ENCODE measurements at regions not wholly inside any gene's neighbourhood (a gene's known extent, or its start where the extent isn't known, plus 50 kb on each side); places are given as distances from the start of the nearest gene placed in this dataset.

DNA sequence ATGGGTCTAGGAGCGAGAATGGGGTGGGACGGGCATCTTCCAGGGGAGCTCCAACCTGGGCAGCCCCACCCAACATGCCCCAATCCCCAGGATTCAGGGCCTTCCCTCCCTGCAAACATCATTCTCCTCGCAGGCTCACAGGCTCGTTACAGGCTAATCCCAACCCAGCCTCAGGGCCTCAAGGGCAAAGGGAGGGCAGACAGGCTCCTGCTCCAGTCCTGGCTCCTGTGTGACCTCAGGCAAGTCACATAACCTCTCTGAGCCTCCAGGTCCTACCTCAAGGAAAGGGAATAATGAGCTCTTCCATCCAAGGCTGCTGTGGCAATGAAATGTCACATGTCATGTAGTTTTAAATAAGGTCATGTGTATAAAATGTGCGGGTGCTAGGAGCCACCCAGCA is 186.5 kb upstream of the TNRC6C start:
- no peak for DNase-seq
- in situ Hi-C loops (cut with MboI; ENCODE audit: low pct_unique_long_range_greater_than_20kb, low sequenced_read_pairs), result loop anchor here (25.0 kb wide), 1 partner anchor 235 kb away; no protein-coding TSS in a partner anchor

- in situ Hi-C loops (cut with MboI; ENCODE audit: low pct_unique_long_range_greater_than_20kb, low sequenced_read_pairs), result loop anchor here (25.0 kb wide), 1 partner anchor 235 kb away; no protein-coding TSS in a partner anchor
Observed at GRCh38 chr17:77772461-77772897, 186.0 kb upstream of the TNRC6C start.

DNA sequence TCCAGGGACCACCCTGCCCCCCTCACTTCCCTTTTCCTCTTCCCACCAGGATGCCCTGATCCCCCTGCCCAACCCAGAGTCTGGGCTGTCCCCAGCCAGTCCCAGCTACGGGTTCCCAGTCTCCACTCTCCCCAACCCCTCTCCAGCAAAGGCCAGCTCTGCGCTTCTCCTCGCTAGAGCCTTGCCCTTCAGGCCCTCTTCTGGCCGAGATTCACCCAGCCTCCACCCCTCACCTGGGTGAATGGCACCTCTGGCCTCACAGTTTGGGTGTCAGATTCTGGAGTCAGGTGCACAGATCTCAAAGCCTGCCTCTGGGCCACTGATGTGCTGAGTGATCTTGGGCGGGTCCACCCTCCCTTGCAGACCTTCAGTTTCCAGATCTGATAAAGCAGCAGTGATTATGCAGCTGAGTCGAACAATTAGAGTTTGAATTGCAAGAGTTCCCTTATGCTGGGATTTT is 185.6 kb upstream of the TNRC6C start:
- DNase-seq, result no peak
- in situ Hi-C loops (cut with MboI; ENCODE audit: low pct_unique_long_range_greater_than_20kb, low sequenced_read_pairs), result loop anchor here (25.0 kb wide), 1 partner anchor 236 kb away; no protein-coding TSS in a partner anchor

More at GRCh38 chr17:77772461-77772897, 186.0 kb upstream of the TNRC6C start:
- peak; percentile 69 for DNase-seq

DNA sequence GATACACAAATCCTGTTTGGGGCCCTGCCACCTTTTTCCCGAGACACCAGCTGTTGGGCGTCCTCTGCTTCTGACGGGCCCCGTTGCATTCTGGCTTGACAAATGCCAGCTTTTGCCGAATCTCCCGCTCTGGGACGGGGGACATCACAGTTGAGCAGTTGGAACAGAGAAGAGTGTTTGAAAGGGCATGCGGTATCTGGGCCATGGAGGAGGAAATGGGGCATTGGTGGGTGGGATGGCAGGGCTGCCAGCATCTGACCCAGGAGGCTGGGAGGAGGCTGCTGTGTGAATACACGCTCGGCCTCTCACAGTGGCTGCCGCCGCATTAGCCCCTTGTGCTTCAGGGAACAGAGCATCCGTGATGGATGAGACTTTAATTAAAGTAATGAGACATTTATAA is 184.3 kb upstream of the TNRC6C start:
- in situ Hi-C loops (cut with MboI; ENCODE audit: low pct_unique_long_range_greater_than_20kb, low sequenced_read_pairs), result loop anchor here (25.0 kb wide), 1 partner anchor 237 kb away; no protein-coding TSS in a partner anchor

GRCh38 chr17:77778636-77779489 is 179.6 kb upstream of the TNRC6C start:
- DNase-seq, result no peak
- in situ Hi-C loops (cut with MboI; ENCODE audit: low pct_unique_long_range_greater_than_20kb, low sequenced_read_pairs), result no loop called here

More for the DNA sequence above, 184.3 kb upstream of the TNRC6C start:
- no peak for DNase-seq

DNA sequence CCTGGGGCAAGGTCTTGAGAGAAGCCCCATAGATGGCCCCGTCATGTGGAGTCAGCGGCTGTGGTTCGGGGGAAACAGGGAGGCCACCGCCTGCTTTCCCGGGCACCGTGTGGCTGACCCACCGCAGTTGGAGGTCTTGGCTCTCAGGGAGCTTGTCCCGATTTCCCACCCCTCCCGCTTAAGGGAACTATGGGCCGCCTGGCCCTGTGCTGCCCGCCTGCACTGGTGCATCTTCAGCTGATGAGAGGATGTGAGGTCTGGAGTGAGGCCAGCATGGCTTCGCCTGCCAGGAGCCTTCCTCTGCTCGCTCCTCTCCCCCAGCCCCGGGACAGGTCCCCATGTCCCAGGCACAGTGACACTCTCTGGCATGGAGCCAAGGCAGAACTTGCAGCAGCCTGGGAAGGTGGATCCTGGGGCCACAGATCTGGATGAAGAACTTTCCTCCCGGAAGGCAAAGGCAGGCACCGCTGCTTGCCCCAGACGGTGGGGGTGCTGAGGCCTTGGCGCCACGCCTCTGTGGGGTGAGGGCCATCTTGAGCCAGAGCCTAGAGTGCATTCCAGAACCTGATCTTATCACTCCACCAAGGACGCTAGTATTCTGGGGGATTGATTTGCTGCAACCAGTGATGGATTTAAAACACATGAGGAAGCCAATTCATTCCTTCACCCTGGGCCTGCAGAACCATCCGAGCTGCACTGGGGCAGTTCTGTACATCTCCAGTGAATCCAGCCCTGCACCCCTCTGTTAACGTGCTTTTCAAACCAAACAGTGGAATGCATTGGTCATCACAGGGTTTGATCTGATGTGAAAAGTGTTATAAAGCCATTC is 178.6 kb upstream of the TNRC6C start:
- in situ Hi-C loops (cut with MboI; ENCODE audit: low pct_unique_long_range_greater_than_20kb, low sequenced_read_pairs), result no loop called here
- no peak for DNase-seq

GRCh38 chr17:77781536-77781935 is 177.0 kb upstream of the TNRC6C start:
- no peak for DNase-seq
- in situ Hi-C loops (cut with MboI; ENCODE audit: low pct_unique_long_range_greater_than_20kb, low sequenced_read_pairs), result no loop called here

GRCh38 chr17:77782201-77782600 is 176.3 kb upstream of the TNRC6C start:
- no peak for DNase-seq

DNA sequence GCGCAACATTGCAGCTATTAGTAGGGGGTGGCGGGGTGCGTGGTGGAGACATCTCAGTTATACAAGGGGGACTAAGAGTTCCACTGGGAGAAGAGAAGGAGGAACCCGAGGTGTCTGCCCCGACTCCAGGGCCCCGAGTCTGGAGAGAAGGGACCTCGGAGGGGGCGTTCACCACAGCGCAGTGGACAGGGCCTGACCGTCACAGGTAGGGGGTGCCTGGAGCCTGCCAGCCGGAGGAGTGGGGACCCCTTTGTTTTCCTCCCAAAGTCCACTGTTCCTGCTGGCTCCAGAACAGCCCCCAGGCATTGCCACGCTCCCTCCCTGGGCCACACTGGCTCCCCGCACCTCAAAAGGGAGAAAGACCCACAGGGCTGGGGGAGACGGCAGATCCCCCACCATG is 175.9 kb upstream of the TNRC6C start:
- in situ Hi-C loops (cut with MboI; ENCODE audit: low pct_unique_long_range_greater_than_20kb, low sequenced_read_pairs), result no loop called here
- DNase-seq, result no peak

More at GRCh38 chr17:77782201-77782600, 176.3 kb upstream of the TNRC6C start:
- in situ Hi-C loops (cut with MboI; ENCODE audit: low pct_unique_long_range_greater_than_20kb, low sequenced_read_pairs), result no loop called here

DNA sequence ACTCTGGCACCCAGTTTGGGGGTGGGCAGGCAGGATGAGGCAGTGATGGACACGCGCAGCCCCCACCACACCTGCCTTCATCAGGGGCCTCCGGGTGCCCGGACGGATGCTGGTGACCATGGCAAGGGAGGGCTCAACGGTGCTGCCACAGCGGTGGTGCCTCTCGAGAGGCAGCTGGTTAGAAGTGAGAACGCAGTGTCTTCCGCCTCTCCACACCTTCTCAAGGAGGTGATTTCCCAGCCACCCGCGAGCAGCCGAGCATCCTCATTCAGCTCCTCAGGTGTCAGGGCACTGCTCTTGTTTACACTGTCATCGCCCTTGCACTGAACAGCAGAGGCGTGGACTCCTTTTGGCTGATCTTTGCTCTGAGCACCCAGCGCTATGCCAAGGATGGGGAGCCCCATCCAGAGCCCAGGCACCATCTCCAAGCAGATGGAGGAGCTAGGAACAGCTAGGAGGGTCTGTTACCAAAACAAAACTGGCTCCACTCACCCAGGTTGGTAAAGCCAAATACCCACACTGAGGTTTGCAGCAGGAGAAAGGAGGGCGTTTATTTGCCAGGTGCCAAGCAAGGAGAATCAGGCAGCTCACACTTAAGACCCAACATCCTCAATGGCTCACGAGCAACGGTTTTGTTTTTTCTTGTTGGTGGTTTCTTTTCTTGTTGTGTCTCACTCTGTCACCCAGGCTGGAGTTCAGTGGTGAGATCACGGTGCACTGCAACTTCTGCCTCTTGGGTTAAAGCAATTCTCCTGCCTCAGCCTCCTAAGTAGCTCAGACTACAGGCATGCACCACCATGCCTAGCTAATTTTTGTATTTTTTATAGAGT is 174.3 kb upstream of the TNRC6C start:
- in situ Hi-C loops (cut with MboI; ENCODE audit: low pct_unique_long_range_greater_than_20kb, low sequenced_read_pairs), result no loop called here
- DNase-seq, result no peak

DNA sequence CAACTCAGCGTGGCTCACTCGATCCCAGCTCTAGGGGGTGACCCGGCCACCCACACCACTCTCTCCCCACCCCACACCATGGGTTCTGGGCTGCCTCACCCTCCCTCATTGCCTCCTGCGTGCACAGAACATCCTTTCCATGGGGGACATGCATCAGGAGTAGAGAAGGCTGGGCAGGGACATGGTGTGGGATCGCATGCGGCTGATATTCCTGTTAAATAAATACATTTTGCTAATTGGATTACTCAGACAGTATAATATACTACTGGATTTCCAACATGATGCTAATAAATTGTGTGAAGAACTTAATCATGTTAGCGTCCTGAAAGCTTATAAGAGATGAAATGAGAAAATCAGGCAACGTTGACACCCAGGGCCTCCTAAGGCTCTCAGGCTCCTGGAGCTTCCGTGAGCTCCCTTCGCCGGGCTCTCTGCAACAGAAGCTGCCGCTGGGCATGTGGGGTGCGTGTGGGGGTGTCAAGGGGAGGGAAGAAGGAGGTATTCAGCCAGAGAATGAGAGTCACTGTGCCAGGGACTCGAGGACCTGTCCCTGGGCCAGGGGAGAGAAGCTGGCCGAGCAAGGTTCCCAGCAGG is 173.1 kb upstream of the TNRC6C start:
- in situ Hi-C loops (cut with MboI; ENCODE audit: low pct_unique_long_range_greater_than_20kb, low sequenced_read_pairs), result no loop called here
- no peak for DNase-seq

GRCh38 chr17:77786090-77786489 is 172.4 kb upstream of the TNRC6C start:
- in situ Hi-C loops (cut with MboI; ENCODE audit: low pct_unique_long_range_greater_than_20kb, low sequenced_read_pairs), result no loop called here
- DNase-seq, result no peak

DNA sequence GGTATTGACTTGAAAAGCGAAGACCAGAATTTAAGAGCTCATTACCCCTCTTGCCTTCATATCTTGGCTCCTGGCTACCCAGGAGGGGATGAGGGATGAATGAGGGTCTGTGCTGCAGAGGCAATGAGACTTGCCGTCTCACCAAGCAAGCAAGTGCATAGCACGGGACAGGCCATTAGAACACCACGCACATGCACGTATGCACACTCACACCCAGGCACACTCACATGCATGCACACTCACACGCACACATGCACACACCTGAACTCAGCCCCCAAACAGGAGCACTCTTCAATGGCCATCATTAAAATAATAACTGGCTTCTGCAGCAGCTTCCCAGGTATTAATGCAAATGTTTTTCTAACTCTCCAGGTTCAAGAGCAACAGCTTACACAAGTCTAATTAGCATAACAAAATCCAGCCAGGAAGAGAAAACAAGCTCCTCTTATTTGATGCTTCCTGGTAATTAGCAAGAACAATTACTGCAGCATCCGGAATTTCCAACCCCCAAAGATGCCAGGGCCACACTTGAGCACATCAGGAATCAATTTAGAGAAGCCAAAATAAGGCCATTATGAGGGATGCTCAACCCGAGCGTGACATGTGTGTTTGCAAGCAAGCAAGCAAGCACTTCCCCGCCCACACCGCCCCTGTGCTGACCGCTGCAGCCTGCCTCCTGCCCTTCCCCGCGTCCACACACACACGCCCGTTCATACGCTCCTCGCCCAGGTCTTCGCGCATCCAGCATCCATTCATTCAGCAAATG is 171.6 kb upstream of the TNRC6C start:
- DNase-seq, result no peak
- in situ Hi-C loops (cut with MboI; ENCODE audit: low pct_unique_long_range_greater_than_20kb, low sequenced_read_pairs), result no loop called here

DNA sequence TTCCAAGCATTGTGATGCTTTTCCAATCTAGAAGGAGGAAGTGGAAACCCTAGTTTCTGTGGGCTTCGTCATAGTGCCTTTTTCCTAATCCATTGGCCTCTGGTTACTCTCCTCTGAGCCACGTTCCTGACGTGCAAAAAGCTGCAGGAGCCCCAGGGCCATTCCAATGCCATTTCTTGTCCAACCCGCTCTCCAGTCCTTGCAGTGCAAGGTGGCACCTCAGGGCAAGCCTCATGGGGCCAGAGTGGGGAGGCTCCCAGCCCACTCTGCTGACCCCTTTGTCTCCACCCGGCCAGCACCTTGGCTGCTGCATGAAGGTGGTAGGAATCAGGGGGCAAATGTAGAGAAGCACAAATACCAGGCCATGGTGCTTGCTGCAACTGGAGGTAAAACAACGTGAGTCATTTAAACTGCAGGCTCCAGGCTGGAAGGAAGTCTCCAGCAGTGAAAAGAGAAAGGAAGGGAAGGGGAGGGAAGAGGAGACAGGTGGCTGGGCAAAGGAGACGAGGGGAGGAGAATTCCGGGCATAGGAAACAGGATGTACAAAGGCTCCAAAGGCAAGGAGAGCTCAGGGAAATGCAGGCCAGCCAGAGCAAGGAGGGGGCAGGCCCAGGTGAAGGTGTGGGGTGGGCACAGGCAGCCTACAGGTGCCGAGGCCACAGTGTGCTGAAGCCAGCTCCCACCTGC is 168.2 kb upstream of the TNRC6C start:
- no peak for DNase-seq
- in situ Hi-C loops (cut with MboI; ENCODE audit: low pct_unique_long_range_greater_than_20kb, low sequenced_read_pairs), result no loop called here

DNA sequence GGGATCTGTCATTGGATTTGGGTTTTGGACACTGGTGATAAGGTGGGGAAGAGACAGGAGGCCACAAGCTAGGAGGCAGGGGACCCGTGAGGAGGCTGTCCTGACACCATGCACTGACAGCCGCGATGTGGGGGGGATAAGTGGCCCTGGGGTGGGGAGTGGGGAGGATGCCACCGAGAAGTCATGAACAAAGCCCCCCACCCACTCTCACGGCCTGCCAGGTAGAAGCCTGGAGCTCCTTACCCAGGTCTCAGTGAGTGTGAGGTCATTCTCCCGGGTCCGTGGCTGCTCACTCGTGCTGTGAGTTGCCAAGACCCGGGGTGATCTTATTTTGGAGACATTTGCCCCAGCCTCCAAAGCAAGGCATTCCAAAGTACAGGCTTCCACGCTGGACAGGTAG is 165.9 kb upstream of the TNRC6C start:
- DNase-seq, result no peak
- in situ Hi-C loops (cut with MboI; ENCODE audit: low pct_unique_long_range_greater_than_20kb, low sequenced_read_pairs), result no loop called here

DNA sequence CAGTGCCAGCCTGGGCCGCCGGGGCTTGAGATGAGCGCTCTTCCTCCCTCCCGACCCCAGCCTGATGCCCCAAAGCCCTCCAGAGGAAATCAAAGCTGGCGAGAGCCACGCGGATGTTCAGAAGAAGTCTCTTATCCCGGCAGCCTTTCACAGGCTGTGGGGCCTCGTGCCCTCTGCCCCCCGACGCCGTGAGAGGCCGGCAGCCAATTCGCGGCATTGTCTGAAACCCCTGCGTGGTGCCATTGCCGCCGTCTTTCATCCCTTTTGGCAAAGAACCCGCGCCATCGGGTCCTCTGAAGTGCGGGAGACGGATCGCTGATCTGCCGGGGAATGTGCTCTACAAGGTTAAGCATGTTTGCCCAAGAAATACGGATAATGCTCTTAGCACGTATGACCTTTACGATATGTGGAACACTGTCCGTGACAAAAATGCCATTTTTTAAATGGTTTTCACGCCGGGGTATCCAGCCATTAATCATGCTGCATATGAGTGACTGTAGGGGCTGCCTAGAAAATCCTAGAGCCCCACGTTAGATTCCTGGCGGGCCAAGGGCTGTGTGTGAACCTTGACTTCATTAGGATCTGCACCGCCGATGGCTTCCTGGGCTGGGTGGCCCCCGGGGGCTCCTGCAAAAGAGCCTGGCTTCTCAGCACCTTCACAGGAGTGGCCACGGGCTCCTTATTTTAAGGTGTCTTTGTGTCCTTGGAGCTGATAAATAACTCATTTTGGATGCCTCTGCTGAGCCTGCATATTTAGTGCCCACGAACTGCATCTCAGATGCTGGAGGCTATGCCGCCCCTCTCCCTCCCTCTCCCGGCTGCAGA is 165.1 kb upstream of the TNRC6C start:
- no peak for DNase-seq
- in situ Hi-C loops (cut with MboI; ENCODE audit: low pct_unique_long_range_greater_than_20kb, low sequenced_read_pairs), result no loop called here

DNA sequence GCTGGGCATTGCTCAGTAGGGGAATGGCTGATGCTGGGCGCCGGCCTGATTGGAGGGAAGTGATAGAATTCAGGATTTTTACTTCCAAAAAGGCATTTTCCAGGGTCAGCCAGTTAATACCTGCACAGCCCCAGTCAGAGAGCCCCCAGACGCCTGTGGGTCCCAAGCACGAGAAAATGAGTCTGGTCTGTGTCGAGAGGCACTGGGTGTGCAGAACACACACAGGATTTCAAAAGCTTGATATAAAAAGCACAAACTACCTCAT is 164.6 kb upstream of the TNRC6C start:
- in situ Hi-C loops (cut with MboI; ENCODE audit: low pct_unique_long_range_greater_than_20kb, low sequenced_read_pairs), result no loop called here
- DNase-seq, result no peak
